Thoracic aorta (tissue), 2 donors: ENCODE measurements at regions not wholly inside any gene's neighbourhood (a gene's known extent, or its start where the extent isn't known, plus 50 kb on each side); places are given as distances from the start of the nearest gene placed in this dataset.

ENCODE experiments used
- ATAC-seq: fragments of 150-250 bp; one replicate; pipeline ENCODE4 v1.8.0; 2017; ENCODE audit warnings: low read depth; ENCODE audit not compliant: insufficient number of reproducible peaks, low FRiP score
- DNase-seq: peaks from one replicate; pipeline ENCODE4 v3.0.0-alpha.2; 2020; ENCODE audit warnings: low spot score
- H3K27ac ChIP-seq, 2 donors: fragments of 200-600 bp; sonication (generic); 1 replicate in 1 of 2; 2 replicates in 1 of 2; pipeline ENCODE4 v1.5.1; 2016; ENCODE audit warnings: mild to moderate bottlenecking in 2 of 2, moderate library complexity in 2 of 2
- H3K27me3 ChIP-seq: fragments of 200-600 bp; sonication (generic); replicated peaks from 2 replicates; pipeline ENCODE4 v1.6.0; 2016; ENCODE audit warnings: mild to moderate bottlenecking; ENCODE audit not compliant: insufficient read depth
- H3K36me3 ChIP-seq: fragments of 200-600 bp; sonication (generic); one replicate; pipeline ENCODE4 v1.5.1; 2016
- H3K4me1 ChIP-seq, 2 donors: fragments of 200-600 bp; sonication (generic); 1 replicate in 1 of 2; 2 replicates in 1 of 2; pipeline versions ENCODE4 v1.5.1 to v1.6.0; 2016; ENCODE audit warnings: low read depth in 2 of 2, mild to moderate bottlenecking in 1 of 2; ENCODE audit not compliant: control insufficient read depth in 1 of 2
- H3K4me3 ChIP-seq: fragments of 200-600 bp; sonication (generic); 2 replicates; pipeline ENCODE4 v1.5.1; 2016; ENCODE audit warnings: mild to moderate bottlenecking
- H3K9me3 ChIP-seq: fragments of 200-600 bp; sonication (generic); 2 replicates; pipeline ENCODE4 v1.5.1; 2016
- TF ChIP-seq, protein P1 (sequence below): fragments of 200-600 bp; sonication (generic); IDR thresholded peaks from one replicate; pipeline ENCODE4 v1.5.1; 2019; ENCODE audit warnings: antibody characterized with exemption

DNA sequence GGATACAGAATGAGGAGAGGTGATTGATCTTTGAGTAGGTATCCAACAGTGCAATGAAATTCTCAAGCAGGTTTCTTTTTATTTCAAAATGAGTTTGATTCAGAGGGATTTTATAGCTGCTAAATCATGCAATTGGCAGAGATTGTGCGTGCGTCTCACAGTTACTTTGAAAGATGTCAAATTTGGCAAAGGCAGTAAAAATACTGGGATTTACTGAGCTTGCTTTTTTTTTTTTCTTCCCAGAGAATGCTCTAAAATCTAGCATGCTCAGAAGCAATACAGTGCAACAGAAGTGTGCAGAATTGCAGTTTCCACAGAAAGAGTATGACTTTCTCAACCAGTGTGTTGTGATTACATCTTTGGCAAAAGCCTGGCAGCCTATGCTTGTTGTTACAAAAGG is 410.7 kb upstream of the GOT2 start:
- DNase-seq (no peak), ATAC-seq (no peak)
- Histone ChIP-seq H3K9me3 (no peaks in the 10 kb centered on the region), H3K27ac (no peak overlapping the region), H3K36me3 (no peaks in the 10 kb centered on the region), H3K4me1 (no peaks in the 10 kb centered on the region), H3K27me3 (no peaks in the 10 kb centered on the region), H3K4me3 (no peak overlapping the region)
- TF ChIP-seq, protein P1, sequence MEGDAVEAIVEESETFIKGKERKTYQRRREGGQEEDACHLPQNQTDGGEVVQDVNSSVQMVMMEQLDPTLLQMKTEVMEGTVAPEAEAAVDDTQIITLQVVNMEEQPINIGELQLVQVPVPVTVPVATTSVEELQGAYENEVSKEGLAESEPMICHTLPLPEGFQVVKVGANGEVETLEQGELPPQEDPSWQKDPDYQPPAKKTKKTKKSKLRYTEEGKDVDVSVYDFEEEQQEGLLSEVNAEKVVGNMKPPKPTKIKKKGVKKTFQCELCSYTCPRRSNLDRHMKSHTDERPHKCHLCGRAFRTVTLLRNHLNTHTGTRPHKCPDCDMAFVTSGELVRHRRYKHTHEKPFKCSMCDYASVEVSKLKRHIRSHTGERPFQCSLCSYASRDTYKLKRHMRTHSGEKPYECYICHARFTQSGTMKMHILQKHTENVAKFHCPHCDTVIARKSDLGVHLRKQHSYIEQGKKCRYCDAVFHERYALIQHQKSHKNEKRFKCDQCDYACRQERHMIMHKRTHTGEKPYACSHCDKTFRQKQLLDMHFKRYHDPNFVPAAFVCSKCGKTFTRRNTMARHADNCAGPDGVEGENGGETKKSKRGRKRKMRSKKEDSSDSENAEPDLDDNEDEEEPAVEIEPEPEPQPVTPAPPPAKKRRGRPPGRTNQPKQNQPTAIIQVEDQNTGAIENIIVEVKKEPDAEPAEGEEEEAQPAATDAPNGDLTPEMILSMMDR = no peak

DNA sequence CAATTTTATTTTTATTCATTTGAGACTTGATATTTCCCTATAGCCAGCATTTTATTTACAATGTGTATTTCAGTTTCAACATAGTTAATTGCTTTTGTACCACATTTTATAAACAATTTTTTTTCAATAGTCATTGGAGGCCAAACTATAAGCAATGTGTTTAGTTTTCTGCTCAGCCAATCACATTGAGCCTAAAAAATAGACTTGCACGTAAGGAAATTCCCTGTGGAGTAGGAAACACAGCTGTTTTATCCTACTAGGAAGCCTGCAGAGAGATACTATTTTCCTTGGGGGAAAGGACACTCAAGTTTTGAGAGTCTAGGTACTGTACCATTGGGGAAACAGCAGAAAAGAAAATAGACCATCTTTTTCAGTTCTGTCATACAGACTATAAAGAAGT is 410.2 kb upstream of the GOT2 start:
- no peaks in the 10 kb centered on the region for H3K9me3 ChIP-seq
- H3K36me3 ChIP-seq = no peaks in the 10 kb centered on the region
- no peak overlapping the region for H3K27ac ChIP-seq
- ATAC-seq (no peak), DNase-seq (no peak)
- TF ChIP-seq, protein P1 = no peak
- H3K4me3 ChIP-seq = no peak overlapping the region
- no peaks in the 10 kb centered on the region for H3K27me3 ChIP-seq
- no peaks in the 10 kb centered on the region for H3K4me1 ChIP-seq

DNA sequence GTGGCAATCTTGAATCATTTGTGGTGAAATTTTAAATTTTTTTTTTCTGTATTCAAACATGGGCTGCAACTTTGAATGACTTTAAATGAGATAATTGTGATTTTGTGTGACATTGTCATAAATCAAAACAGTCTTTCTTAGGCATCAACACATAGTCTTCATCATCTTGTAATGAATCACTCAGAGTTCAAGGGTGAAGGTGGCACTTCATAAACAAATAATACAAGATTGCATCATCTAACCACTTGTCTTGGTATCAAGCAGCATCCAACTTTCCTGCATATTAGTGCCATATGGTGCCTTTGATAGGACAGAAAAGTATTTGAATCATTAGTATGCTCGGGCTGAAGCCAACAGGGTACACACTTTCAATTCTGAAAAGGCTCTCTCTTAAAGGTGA is 392.4 kb upstream of the GOT2 start:
- no peaks in the 10 kb centered on the region for H3K4me1 ChIP-seq
- H3K27me3 ChIP-seq = no peaks in the 10 kb centered on the region
- TF ChIP-seq, protein P1 = no peak
- no peak overlapping the region for H3K27ac ChIP-seq
- ATAC-seq = no peak
- H3K9me3 ChIP-seq = no peaks in the 10 kb centered on the region
- H3K4me3 ChIP-seq = no peak overlapping the region
- DNase-seq = no peak
- H3K36me3 ChIP-seq = no peaks in the 10 kb centered on the region

DNA sequence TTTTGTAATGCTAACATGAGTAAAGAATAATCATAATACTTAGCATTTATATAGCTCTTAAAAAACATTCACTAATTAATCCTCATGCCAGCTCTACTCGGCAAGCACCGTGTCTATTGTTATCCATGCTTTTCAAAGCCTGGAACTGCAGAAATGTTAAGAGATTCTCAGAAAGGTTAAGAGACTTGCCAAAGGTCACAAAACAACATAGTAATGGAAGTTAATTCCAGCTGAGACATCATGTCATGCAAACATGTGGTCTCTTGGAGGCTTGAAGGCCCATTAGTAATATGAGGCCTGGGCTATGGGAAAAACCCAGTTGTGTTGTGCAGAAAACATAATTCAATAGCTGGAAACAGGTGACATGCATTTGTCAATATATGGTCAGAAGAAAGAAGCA is 389.9 kb upstream of the GOT2 start:
- DNase-seq (no peak), ATAC-seq (no peak)
- TF ChIP-seq, protein P1 = no peak
- no peak overlapping the region for H3K27ac ChIP-seq
- H3K36me3 ChIP-seq = no peaks in the 10 kb centered on the region
- no peaks in the 10 kb centered on the region for H3K9me3 ChIP-seq
- no peaks in the 10 kb centered on the region for H3K27me3 ChIP-seq
- no peaks in the 10 kb centered on the region for H3K4me1 ChIP-seq
- H3K4me3 ChIP-seq = no peak overlapping the region

DNA sequence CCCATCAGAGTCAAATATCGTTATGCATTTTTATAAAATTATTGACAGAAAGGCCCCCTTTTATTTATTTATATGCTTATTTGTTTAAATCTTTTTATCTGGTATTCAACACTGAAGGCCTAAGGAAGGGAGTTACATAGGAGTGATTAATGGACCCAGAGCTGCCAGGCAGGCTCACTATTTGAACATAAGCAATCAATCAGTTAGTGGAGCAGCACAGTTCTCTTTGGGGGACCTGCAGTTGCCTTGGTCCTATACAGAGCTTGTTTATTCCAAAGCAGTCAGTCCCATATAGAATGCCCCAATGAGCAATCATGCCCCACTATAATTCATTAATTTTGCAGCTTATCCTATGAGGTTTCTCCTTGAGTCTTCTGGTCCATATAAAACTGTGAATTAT is 389.4 kb upstream of the GOT2 start:
- Histone ChIP-seq H3K9me3 (no peaks in the 10 kb centered on the region), H3K36me3 (no peaks in the 10 kb centered on the region), H3K27me3 (no peaks in the 10 kb centered on the region), H3K4me3 (no peak overlapping the region), H3K27ac (no peak overlapping the region), H3K4me1 (no peaks in the 10 kb centered on the region)
- DNase-seq (no peak), ATAC-seq (no peak)
- TF ChIP-seq, protein P1 = no peak
